Jurkat, Clone E6-1 (cell line): ENCODE measurements at regions not wholly inside any gene's neighbourhood (a gene's known extent, or its start where the extent isn't known, plus 50 kb on each side); places are given as distances from the start of the nearest gene placed in this dataset.
"Not testable (repeated sequence)": the region's sequence is repeated elsewhere in the genome, so short reads cannot be mapped to it uniquely, and the experiment has no call there.

Experiments used
- DNase-seq: peaks from one replicate; pipeline ENCODE4 v3.0.0-alpha.2; 2011; ENCODE audit warnings: low read depth, low spot score
- H3K4me3 ChIP-seq: 2 replicates; pipeline ENCODE4 v1.5.1; 2011; ENCODE audit warnings: mild to moderate bottlenecking, low read length, control low read depth, moderate library complexity

DNA sequence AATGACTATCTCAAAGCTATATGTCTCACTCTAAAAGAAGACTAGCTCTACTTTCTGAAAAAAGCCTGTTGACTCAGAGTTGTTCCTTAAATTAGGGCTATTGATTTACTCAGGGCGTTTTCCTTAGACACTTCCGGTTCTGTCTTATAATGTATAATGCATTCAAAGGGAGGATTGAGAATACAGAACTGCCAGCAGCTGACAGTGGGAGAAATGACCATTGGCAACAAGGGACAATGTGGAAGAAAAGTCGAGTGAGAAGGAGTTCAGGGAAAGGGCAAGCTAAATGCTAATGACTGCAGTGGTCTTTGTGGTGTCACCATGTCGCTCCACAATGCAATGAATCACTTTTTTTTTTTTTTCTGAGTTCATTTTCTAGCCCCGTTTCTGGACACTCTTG lies 65.7 kb upstream of the ANKH start:
- no peak for DNase-seq
- H3K4me3 ChIP-seq, result no peak overlapping the region

- DNase-seq, result no peak
- no peak overlapping the region for H3K4me3 ChIP-seq
Observed at GRCh38 chr5:14936588-14936987, 65.0 kb upstream of the ANKH start.

DNA sequence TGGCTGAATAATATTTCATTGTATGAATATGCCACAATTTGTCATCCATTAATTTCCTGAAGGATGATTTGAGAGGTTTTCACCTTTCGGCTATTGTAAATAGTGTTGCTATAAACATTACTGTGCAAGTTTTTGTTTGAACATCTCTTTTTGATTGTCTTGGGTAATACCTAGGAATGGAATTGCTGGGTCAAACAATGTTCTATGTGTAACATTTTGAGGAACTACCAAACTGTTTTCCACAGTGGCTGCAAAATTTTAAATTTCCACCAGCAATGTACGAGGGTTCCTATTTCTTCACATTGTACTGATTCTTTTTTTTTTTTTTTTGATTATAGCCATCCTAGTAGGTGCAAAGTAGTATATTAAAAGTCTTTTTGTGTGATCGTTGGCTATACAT lies 63.8 kb upstream of the ANKH start:
- DNase-seq, result no peak
- no peak overlapping the region for H3K4me3 ChIP-seq

DNA sequence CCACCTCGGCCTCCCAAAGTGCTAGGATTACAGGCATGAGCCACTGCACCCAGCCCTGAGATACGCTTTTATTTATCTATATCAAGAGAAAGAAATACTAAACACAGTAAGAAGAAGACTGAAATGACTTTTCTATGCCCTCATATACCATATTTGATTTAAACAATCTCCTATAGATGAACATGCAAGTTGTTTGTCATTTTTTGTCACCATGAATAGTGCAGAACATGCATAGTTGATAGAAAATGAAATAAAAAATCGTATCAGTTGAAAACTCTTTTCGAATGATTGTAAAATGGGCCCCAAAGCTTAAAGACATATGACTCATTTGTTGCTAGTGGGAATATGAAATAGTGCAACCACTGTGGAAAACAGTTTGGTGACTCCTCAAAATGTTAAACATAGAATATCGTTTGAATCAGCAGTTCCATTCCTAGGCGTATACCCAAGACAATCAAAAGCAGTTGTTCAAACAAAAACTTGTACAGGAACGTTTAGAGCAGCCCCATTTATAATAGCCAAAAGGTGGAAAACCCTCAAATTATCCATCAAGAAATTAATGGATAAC lies 61.4 kb upstream of the ANKH start:
- no peak overlapping the region for H3K4me3 ChIP-seq
- DNase-seq, result no peak

GRCh38 chr5:14930486-14930885 lies 58.9 kb upstream of the ANKH start:
- DNase-seq, result no peak
- no peak overlapping the region for H3K4me3 ChIP-seq

- no peak for DNase-seq
- no peak overlapping the region for H3K4me3 ChIP-seq
Observed at GRCh38 chr5:14929293-14930065, 57.9 kb upstream of the ANKH start.

DNA sequence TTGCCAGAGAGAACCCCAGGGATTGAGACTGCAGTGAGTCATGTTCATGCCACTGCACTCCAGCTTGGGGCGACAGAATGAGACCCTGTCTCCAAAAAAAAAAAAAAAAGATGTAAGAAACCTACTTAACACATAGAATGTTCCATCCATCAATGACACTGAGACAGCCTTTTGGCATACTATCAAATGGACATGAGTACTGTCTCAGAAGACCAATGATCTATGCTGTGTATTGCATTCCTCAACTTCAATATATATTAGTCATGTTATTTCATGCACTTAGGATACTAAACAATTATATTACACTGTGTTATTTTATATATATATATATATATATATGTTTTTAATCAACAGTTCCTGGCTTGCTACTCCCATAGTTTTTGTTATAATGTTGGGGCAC lies 57.1 kb upstream of the ANKH start:
- DNase-seq, result no peak
- H3K4me3 ChIP-seq, result no peak overlapping the region

GRCh38 chr5:14925326-14925725 lies 53.7 kb upstream of the ANKH start:
- peak overlapping the region; percentile 28 for H3K4me3 ChIP-seq

DNA sequence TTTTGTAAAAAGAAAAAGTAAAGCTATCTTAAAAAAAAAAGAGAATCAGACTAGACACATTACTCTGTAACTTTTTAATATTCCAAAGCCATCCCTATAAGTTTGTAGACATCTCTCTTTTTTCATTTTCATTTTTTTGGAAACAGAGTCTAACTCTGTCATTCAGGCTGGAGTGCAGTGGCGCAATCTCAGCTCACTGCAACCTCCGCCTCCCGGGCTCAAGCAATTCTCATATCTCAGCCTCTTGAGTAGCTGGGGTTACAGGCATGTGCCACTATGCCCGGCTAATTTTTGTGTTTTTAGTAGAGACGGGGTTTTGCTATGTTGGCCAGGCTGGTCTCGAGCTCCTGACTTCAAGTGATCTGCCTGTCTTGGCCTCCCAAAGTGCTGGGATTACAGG lies 51.4 kb upstream of the ANKH start:
- DNase-seq, H3K4me3 ChIP-seq: not testable (repeated sequence)

More at GRCh38 chr5:14925326-14925725, 53.7 kb upstream of the ANKH start:
- peak; percentile 47 for DNase-seq

GRCh38 chr5:14922456-14922855 lies 50.9 kb upstream of the ANKH start:
- no peak for DNase-seq
- no peak overlapping the region for H3K4me3 ChIP-seq
